Liver (tissue), 8 donors: ENCODE measurements at regions not wholly inside any gene's neighbourhood (a gene's known extent, or its start where the extent isn't known, plus 50 kb on each side); places are given as distances from the start of the nearest gene placed in this dataset.

Source experiments
- DNase-seq: peaks from one replicate; pipeline ENCODE4 v3.0.0-alpha.2; 2017; ENCODE audit warnings: low spot score
- H3K27ac ChIP-seq, 2 donors: one replicate each; pipeline ENCODE4 v1.7.0; 2013; ENCODE audit warnings: inconsistent platforms in 2 of 2, low read length in 2 of 2, control low read depth in 1 of 2, low read depth in 1 of 2, mild to moderate bottlenecking in 1 of 2
- H3K27me3 ChIP-seq, 4 donors: one replicate each; pipeline versions ENCODE4 v1.6.1 to v1.7.0; 2013; ENCODE audit warnings: low read length in 3 of 4, inconsistent platforms in 1 of 4, mild to moderate bottlenecking in 1 of 4, moderate library complexity in 1 of 4; ENCODE audit not compliant: control insufficient read depth in 4 of 4, insufficient read depth in 4 of 4
- H3K36me3 ChIP-seq, 4 donors: one replicate each; pipeline versions ENCODE4 v1.6.1 to v1.7.0; 2013; ENCODE audit warnings: low read length in 3 of 4, mild to moderate bottlenecking in 3 of 4, low read depth in 1 of 4, moderate library complexity in 1 of 4; ENCODE audit not compliant: control insufficient read depth in 4 of 4, insufficient read depth in 3 of 4
- H3K4me1 ChIP-seq, 4 donors: one replicate each; pipeline versions ENCODE4 v1.6.1 to v1.7.0; 2013; ENCODE audit warnings: low read length in 3 of 4, mild to moderate bottlenecking in 3 of 4, moderate library complexity in 1 of 4; ENCODE audit not compliant: control insufficient read depth in 4 of 4, insufficient read depth in 4 of 4
- H3K4me3 ChIP-seq, 3 donors: one replicate each; pipeline versions ENCODE4 v1.6.1 to v1.7.0; 2013; ENCODE audit warnings: low read length in 3 of 3, control low read depth in 1 of 3, low read depth in 1 of 3, mild to moderate bottlenecking in 1 of 3
- H3K9ac ChIP-seq, 2 donors: one replicate each; pipeline ENCODE4 v1.7.0; 2013; ENCODE audit warnings: low read length in 2 of 2, mild to moderate bottlenecking in 2 of 2, moderate library complexity in 2 of 2, control low read depth in 1 of 2, low read depth in 1 of 2
- H3K9me3 ChIP-seq, 4 donors: one replicate each; pipeline versions ENCODE4 v1.6.1 to v1.7.0; 2013; ENCODE audit warnings: low read length in 3 of 4; ENCODE audit not compliant: control insufficient read depth in 4 of 4
- ATF3 ChIP-seq: IDR thresholded peaks from 2 replicates; pipeline ENCODE4 v1.6.1; 2016; ENCODE audit warnings: antibody characterized with exemption
- EGR1 ChIP-seq, 2 donors: IDR thresholded peaks; 2 replicates each; pipeline ENCODE4 v1.6.1; 2016 to 2018; ENCODE audit warnings: antibody characterized with exemption in 2 of 2, low read depth in 2 of 2
- FOXA1 ChIP-seq: IDR thresholded peaks from 2 replicates; pipeline ENCODE4 v1.6.1; 2016; ENCODE audit warnings: antibody characterized with exemption
- FOXA2 ChIP-seq: IDR thresholded peaks from 2 replicates; pipeline ENCODE4 v1.6.1; 2016; ENCODE audit warnings: antibody characterized with exemption
- GABPA ChIP-seq, 2 donors: IDR thresholded peaks in 1 of 2; conservative IDR thresholded peaks in 1 of 2; 2 replicates each; pipeline ENCODE4 v1.6.1; 2016; ENCODE audit warnings: antibody characterized with exemption in 2 of 2, mild to moderate bottlenecking in 1 of 2, moderate library complexity in 1 of 2
- HNF4A ChIP-seq, 2 donors: conservative IDR thresholded peaks; 2 replicates each; pipeline ENCODE4 v1.6.1; 2016; ENCODE audit warnings: antibody characterized with exemption in 2 of 2, mild to moderate bottlenecking in 2 of 2
- HNF4G ChIP-seq: IDR thresholded peaks from 2 replicates; pipeline ENCODE4 v1.6.1; 2016; ENCODE audit warnings: antibody characterized with exemption
- JUND ChIP-seq, 2 donors: IDR thresholded peaks; 2 replicates each; pipeline ENCODE4 v1.6.1; 2016; ENCODE audit warnings: antibody characterized with exemption in 2 of 2
- NR2F2 ChIP-seq: IDR thresholded peaks from 2 replicates; pipeline ENCODE4 v1.6.1; 2016; ENCODE audit warnings: antibody characterized with exemption
- RAD21 ChIP-seq, 2 donors: IDR thresholded peaks; 2 replicates each; pipeline ENCODE4 v1.6.1; 2016; ENCODE audit warnings: antibody characterized with exemption in 2 of 2, mild to moderate bottlenecking in 2 of 2
- REST ChIP-seq: IDR thresholded peaks from 2 replicates; pipeline ENCODE4 v1.6.1; 2016; ENCODE audit warnings: antibody characterized with exemption, mild to moderate bottlenecking
- RXRA ChIP-seq, 2 donors: IDR thresholded peaks; 2 replicates each; pipeline ENCODE4 v1.6.1; 2017 to 2018; ENCODE audit warnings: antibody characterized with exemption in 2 of 2, mild to moderate bottlenecking in 1 of 2
- SP1 ChIP-seq: IDR thresholded peaks from 2 replicates; pipeline ENCODE4 v1.6.1; 2018; ENCODE audit warnings: antibody characterized with exemption, mild to moderate bottlenecking
- TAF1 ChIP-seq: conservative IDR thresholded peaks from 2 replicates; pipeline ENCODE4 v1.6.1; 2016; ENCODE audit warnings: antibody characterized with exemption, mild to moderate bottlenecking
- YY1 ChIP-seq: IDR thresholded peaks from 2 replicates; pipeline ENCODE4 v1.6.1; 2016; ENCODE audit warnings: antibody characterized with exemption, mild to moderate bottlenecking
- ZBTB33 ChIP-seq: IDR thresholded peaks from 2 replicates; pipeline ENCODE4 v1.6.1; 2016; ENCODE audit warnings: antibody characterized with exemption
- WGBS: extraction: QIAGEN DNeasy Blood & Tissue Kit; methylation state at CpG from one replicate; pipeline ENCODE4 v1.1.7; 2013; 5-methylcytosine and 5-hydroxymethylcytosine counted together
- TF ChIP-seq, protein P1 (sequence below): fragments of 150-350 bp; IDR thresholded peaks from 2 replicates; pipeline ENCODE4 v1.5.1; 2017; ENCODE audit warnings: improper control_type of control experiment, low read depth, low read length; ENCODE audit not compliant: missing input control
- donor health status: healthy.
- donor health status: healthy.
- donor health status: healthy.
- donor health status: healthy.
- donor health status: healthy.

DNA sequence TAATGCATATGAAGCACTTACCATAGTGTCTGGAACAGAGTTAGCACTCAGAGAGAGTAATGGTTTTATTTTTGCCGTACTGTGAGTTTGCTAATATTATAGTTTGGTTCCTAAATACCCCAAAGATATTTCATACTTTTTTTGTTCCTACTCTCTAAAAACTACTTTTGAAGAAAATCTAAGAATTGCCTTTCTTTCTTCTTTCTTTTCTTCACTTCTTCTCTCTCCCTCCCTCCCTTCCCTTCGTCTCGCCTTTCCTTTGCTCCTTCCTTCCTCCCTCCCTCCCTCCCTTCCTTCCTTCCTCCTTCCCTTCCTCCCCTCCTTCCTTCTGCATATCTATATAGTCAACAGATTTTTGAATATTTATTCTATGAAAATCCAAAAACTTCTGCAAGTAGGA is 351.7 kb upstream of the RSPO3 start:
- H3K9ac ChIP-seq: no peak overlapping the region
- no peaks in the 10 kb centered on the region for H3K9me3 ChIP-seq
- H3K4me3 ChIP-seq: no peak overlapping the region
- no peak for DNase-seq
- no peaks in the 10 kb centered on the region for H3K36me3 ChIP-seq
- peaks cover 0 to 2% (median 0%) of the 10 kb centered on the region in 4 donors for H3K27me3 ChIP-seq
- TF ChIP-seq HNF4A (conservative IDR thresholded peaks at IDR 0.05): no peak
- TF ChIP-seq YY1: no peak
- no peak for TF ChIP-seq SP1
- TF ChIP-seq JUND (IDR thresholded peaks at IDR 0.05): no peak
- no peak for TF ChIP-seq RAD21 (IDR thresholded peaks at IDR 0.05)
- no peak for TF ChIP-seq NR2F2
- no peak for TF ChIP-seq ZBTB33
- no peak for TF ChIP-seq GABPA (IDR thresholded peaks at IDR 0.05 in 1 of 2, conservative IDR thresholded peaks at IDR 0.05 in 1 of 2)
- no peak for TF ChIP-seq EGR1 (IDR thresholded peaks at IDR 0.05; ENCODE audit: low read depth in 2 of 2)
- TF ChIP-seq ATF3: no peak
- TF ChIP-seq RXRA (IDR thresholded peaks at IDR 0.05): no peak
- no peak for TF ChIP-seq TAF1
- no peak for TF ChIP-seq FOXA2
- TF ChIP-seq FOXA1: no peak
- TF ChIP-seq, protein P1, sequence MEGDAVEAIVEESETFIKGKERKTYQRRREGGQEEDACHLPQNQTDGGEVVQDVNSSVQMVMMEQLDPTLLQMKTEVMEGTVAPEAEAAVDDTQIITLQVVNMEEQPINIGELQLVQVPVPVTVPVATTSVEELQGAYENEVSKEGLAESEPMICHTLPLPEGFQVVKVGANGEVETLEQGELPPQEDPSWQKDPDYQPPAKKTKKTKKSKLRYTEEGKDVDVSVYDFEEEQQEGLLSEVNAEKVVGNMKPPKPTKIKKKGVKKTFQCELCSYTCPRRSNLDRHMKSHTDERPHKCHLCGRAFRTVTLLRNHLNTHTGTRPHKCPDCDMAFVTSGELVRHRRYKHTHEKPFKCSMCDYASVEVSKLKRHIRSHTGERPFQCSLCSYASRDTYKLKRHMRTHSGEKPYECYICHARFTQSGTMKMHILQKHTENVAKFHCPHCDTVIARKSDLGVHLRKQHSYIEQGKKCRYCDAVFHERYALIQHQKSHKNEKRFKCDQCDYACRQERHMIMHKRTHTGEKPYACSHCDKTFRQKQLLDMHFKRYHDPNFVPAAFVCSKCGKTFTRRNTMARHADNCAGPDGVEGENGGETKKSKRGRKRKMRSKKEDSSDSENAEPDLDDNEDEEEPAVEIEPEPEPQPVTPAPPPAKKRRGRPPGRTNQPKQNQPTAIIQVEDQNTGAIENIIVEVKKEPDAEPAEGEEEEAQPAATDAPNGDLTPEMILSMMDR: no peak
- TF ChIP-seq REST: no peak
- WGBS: 69% methylated on average over 3 of the region's 3 CpGs
- no peak overlapping the region for H3K27ac ChIP-seq
- H3K4me1 ChIP-seq: no peaks in the 10 kb centered on the region

- Histone ChIP-seq H3K27ac (no peak overlapping the region), H3K27me3 (peaks cover 0 to 2% (median 0%) of the 10 kb centered on the region in 4 donors), H3K4me3 (no peak overlapping the region), H3K9me3 (no peaks in the 10 kb centered on the region), H3K9ac (no peak overlapping the region), H3K36me3 (no peaks in the 10 kb centered on the region), H3K4me1 (no peaks in the 10 kb centered on the region)
- WGBS: 72% methylated on average over 1 of the region's 1 CpG
- no peak for DNase-seq
- TF ChIP-seq RAD21 (IDR thresholded peaks at IDR 0.05): no peak
- no peak for TF ChIP-seq ZBTB33
- TF ChIP-seq, protein P1: no peak
- no peak for TF ChIP-seq HNF4A (conservative IDR thresholded peaks at IDR 0.05)
- TF ChIP-seq JUND (IDR thresholded peaks at IDR 0.05): no peak
- no peak for TF ChIP-seq FOXA1
- TF ChIP-seq YY1: no peak
- no peak for TF ChIP-seq EGR1 (IDR thresholded peaks at IDR 0.05; ENCODE audit: low read depth in 2 of 2)
- no peak for TF ChIP-seq FOXA2
- no peak for TF ChIP-seq SP1
- no peak for TF ChIP-seq HNF4G
Observed at GRCh38 chr6:126767711-126768110, 350.8 kb upstream of the RSPO3 start.
